ENCODE measurements at regions not wholly inside any gene's neighbourhood (a gene's known extent, or its start where the extent isn't known, plus 50 kb on each side); places are given as distances from the start of the nearest gene placed in this dataset.

GRCh38 chr18:65259403-65259802 lies 491.4 kb upstream of the CDH7 start:
- no peaks in the 10 kb centered on the region for H3K4me1 ChIP-seq (ENCODE audit: control insufficient read depth, insufficient read depth, low read length)
- no peaks in the 10 kb centered on the region for H3K27me3 ChIP-seq (ENCODE audit: control insufficient read depth, insufficient read depth, low read length)
- H3K4me3 ChIP-seq (ENCODE audit: low read length): no peak overlapping the region
- H3K36me3 ChIP-seq (ENCODE audit: control insufficient read depth, insufficient read depth, low read length): no peaks in the 10 kb centered on the region
- H3K27ac ChIP-seq (ENCODE audit: low read depth, low read length): no peak overlapping the region
- H3K9ac ChIP-seq (ENCODE audit: low read length): no peak overlapping the region

- Histone ChIP-seq H3K4me1 (ENCODE audit: control insufficient read depth, insufficient read depth, low read length) (no peaks in the 10 kb centered on the region), H3K36me3 (ENCODE audit: control insufficient read depth, insufficient read depth, low read length) (no peaks in the 10 kb centered on the region), H3K9ac (ENCODE audit: low read length) (no peak overlapping the region), H3K27me3 (ENCODE audit: control insufficient read depth, insufficient read depth, low read length) (no peaks in the 10 kb centered on the region), H3K4me3 (ENCODE audit: low read length) (no peak overlapping the region), H3K27ac (ENCODE audit: low read depth, low read length) (no peak overlapping the region)
These were observed 493.7 kb upstream of the CDH7 start for GRCh38 chr18:65257149-65257548.

DNA sequence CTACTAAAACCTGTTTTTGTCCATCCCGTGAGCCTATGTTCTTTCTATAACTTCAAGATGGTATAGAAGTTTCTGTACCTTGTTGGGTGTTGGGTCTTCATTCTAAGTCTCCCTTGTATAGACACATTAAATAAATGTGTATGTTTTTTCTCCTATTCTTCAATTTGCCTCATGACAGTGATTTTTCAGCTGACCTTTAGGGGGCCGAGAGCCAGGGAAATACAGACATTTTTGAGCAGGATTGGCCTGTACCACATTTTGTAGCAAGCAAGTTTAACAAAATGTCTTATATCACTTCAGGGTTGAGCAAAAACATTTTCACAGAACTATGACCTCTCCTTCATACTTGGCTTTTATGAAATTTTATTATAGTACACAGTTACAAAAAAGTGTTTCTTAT lies 495.4 kb upstream of the CDH7 start:
- no peak overlapping the region for H3K27ac ChIP-seq (ENCODE audit: low read depth, low read length)
- H3K4me1 ChIP-seq (ENCODE audit: control insufficient read depth, insufficient read depth, low read length): no peaks in the 10 kb centered on the region
- no peaks in the 10 kb centered on the region for H3K27me3 ChIP-seq (ENCODE audit: control insufficient read depth, insufficient read depth, low read length)
- no peaks in the 10 kb centered on the region for H3K36me3 ChIP-seq (ENCODE audit: control insufficient read depth, insufficient read depth, low read length)
- H3K9ac ChIP-seq (ENCODE audit: low read length): no peak overlapping the region
- no peak overlapping the region for H3K4me3 ChIP-seq (ENCODE audit: low read length)

DNA sequence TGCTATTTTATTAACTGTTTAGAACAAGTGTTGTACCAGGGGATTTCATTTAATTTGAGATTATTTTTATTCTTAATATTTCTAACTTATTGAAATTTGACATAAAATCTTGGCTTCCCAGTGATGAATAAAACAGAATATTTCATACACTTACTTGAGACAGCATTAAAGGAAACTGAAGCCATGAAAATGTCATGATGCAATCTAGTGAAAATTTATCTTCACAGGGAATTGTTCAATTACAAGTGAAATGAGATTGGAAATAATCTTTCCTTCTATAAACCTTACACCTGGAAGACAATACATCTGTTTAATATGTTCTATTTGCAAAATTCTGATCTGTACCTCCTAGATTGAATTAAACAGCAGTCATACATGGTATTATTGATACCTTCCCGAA lies 511.0 kb upstream of the CDH7 start:
- Histone ChIP-seq H3K4me1 (ENCODE audit: control insufficient read depth, insufficient read depth, low read length) (no peaks in the 10 kb centered on the region), H3K9ac (ENCODE audit: low read length) (no peak overlapping the region), H3K4me3 (ENCODE audit: low read length) (no peak overlapping the region), H3K27ac (ENCODE audit: low read depth, low read length) (no peak overlapping the region), H3K27me3 (ENCODE audit: control insufficient read depth, insufficient read depth, low read length) (no peaks in the 10 kb centered on the region), H3K36me3 (ENCODE audit: control insufficient read depth, insufficient read depth, low read length) (no peaks in the 10 kb centered on the region)

DNA sequence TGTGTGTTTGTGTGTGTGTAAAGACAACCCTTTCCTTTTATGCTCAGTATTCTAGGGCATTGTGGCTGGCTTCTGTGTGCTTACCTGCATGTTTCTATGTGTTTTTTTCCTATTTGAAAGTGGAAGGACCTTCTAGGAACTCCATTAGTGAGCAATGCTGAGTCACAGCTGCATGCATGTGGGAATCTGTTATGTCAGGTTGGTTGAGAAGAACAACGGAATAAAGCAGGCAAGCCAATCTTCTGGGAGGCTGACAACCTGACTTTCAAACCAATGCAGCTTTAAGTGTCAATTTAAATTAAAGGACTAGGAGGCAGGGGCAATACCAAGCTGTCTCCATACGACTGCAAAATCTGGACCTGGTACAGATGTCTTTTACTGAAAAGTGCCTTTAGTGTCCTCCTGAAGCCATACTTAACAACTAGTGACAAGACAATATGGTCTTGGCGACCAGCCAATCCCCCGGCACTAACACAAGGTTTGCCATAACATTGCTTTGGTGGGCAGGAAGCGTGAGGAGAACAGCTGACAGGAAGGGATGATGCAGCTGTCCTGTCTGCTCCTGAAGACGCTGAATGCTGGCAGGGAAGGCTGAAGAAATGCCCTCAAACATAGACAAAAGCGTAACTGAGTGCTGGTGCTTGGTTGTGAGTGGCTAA lies 514.7 kb upstream of the CDH7 start:
- H3K9ac ChIP-seq (ENCODE audit: low read length): no peak overlapping the region
- H3K4me1 ChIP-seq (ENCODE audit: control insufficient read depth, insufficient read depth, low read length): no peaks in the 10 kb centered on the region
- no peaks in the 10 kb centered on the region for H3K27me3 ChIP-seq (ENCODE audit: control insufficient read depth, insufficient read depth, low read length)
- no peaks in the 10 kb centered on the region for H3K36me3 ChIP-seq (ENCODE audit: control insufficient read depth, insufficient read depth, low read length)
- H3K27ac ChIP-seq (ENCODE audit: low read depth, low read length): no peak overlapping the region
- no peak overlapping the region for H3K4me3 ChIP-seq (ENCODE audit: low read length)

DNA sequence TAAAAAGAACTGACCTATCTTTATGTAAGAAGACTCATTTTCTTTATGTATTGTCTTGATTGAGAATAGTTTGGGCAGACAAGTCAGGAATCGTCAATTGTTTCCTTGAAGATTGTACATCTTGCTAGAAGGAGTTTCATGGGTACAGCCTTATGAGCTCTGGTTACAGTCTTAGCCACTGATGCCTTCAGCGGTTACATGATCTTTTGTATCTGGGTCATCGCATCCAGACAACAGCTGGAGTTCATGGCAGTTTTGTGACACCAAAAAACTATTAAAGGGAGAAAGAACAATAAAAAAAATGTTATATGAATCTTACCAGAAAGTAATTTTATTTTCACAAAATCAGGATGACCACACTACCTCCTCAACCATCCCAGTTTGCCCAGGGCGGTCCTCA lies 520.5 kb upstream of the CDH7 start:
- H3K36me3 ChIP-seq (ENCODE audit: control insufficient read depth, insufficient read depth, low read length): no peaks in the 10 kb centered on the region
- no peak overlapping the region for H3K27ac ChIP-seq (ENCODE audit: low read depth, low read length)
- H3K9ac ChIP-seq (ENCODE audit: low read length): no peak overlapping the region
- H3K27me3 ChIP-seq (ENCODE audit: control insufficient read depth, insufficient read depth, low read length): no peaks in the 10 kb centered on the region
- H3K4me1 ChIP-seq (ENCODE audit: control insufficient read depth, insufficient read depth, low read length): no peaks in the 10 kb centered on the region
- H3K4me3 ChIP-seq (ENCODE audit: low read length): no peak overlapping the region

DNA sequence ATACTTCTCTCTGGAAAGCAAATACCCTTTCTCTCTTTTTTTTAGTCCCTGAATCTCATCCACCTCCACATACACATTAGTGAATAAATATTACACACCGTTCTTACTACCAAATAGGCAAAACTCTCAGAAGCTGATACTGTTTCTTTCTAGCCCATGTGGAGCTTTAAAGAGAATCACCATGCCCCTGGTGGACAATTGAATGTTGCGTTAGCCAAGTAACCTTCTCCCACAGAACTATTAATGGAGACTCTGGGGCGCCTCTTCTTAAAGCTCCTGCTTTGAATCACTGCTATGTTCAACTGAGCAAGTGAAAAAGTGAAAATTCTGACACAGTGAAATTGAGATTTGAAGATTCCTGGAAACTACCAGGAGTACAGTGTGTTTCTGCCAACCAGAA lies 522.8 kb upstream of the CDH7 start:
- Histone ChIP-seq H3K4me1 (ENCODE audit: control insufficient read depth, insufficient read depth, low read length) (no peaks in the 10 kb centered on the region), H3K27ac (ENCODE audit: low read depth, low read length) (no peak overlapping the region), H3K4me3 (ENCODE audit: low read length) (no peak overlapping the region), H3K9ac (ENCODE audit: low read length) (no peak overlapping the region), H3K27me3 (ENCODE audit: control insufficient read depth, insufficient read depth, low read length) (no peaks in the 10 kb centered on the region), H3K36me3 (ENCODE audit: control insufficient read depth, insufficient read depth, low read length) (no peaks in the 10 kb centered on the region)

GRCh38 chr18:65221736-65222135 lies 529.1 kb upstream of the CDH7 start:
- no peaks in the 10 kb centered on the region for H3K36me3 ChIP-seq (ENCODE audit: control insufficient read depth, insufficient read depth, low read length)
- H3K27ac ChIP-seq (ENCODE audit: low read depth, low read length): no peak overlapping the region

GRCh38 chr18:65221115-65221514 lies 529.7 kb upstream of the CDH7 start:
- Histone ChIP-seq H3K27ac (ENCODE audit: low read depth, low read length) (no peak overlapping the region), H3K4me1 (ENCODE audit: control insufficient read depth, insufficient read depth, low read length) (no peaks in the 10 kb centered on the region), H3K27me3 (ENCODE audit: control insufficient read depth, insufficient read depth, low read length) (no peaks in the 10 kb centered on the region), H3K4me3 (ENCODE audit: low read length) (no peak overlapping the region), H3K36me3 (ENCODE audit: control insufficient read depth, insufficient read depth, low read length) (no peaks in the 10 kb centered on the region), H3K9ac (ENCODE audit: low read length) (no peak overlapping the region)

More at GRCh38 chr18:65221736-65222135, 529.1 kb upstream of the CDH7 start:
- no peaks in the 10 kb centered on the region for H3K27me3 ChIP-seq (ENCODE audit: control insufficient read depth, insufficient read depth, low read length)
- no peak overlapping the region for H3K4me3 ChIP-seq (ENCODE audit: low read length)
- H3K9ac ChIP-seq (ENCODE audit: low read length): no peak overlapping the region
- H3K4me1 ChIP-seq (ENCODE audit: control insufficient read depth, insufficient read depth, low read length): no peaks in the 10 kb centered on the region

- H3K4me3 ChIP-seq (ENCODE audit: low read length): no peak overlapping the region
- H3K4me1 ChIP-seq (ENCODE audit: control insufficient read depth, insufficient read depth, low read length): no peaks in the 10 kb centered on the region
- no peaks in the 10 kb centered on the region for H3K27me3 ChIP-seq (ENCODE audit: control insufficient read depth, insufficient read depth, low read length)
- H3K36me3 ChIP-seq (ENCODE audit: control insufficient read depth, insufficient read depth, low read length): no peaks in the 10 kb centered on the region
- no peak overlapping the region for H3K9ac ChIP-seq (ENCODE audit: low read length)
- no peak overlapping the region for H3K27ac ChIP-seq (ENCODE audit: low read depth, low read length)
These were observed 534.8 kb upstream of the CDH7 start for GRCh38 chr18:65215865-65216466.

GRCh38 chr18:65214456-65214855 lies 536.4 kb upstream of the CDH7 start:
- Histone ChIP-seq H3K4me1 (ENCODE audit: control insufficient read depth, insufficient read depth, low read length) (no peaks in the 10 kb centered on the region), H3K4me3 (ENCODE audit: low read length) (no peak overlapping the region), H3K36me3 (ENCODE audit: control insufficient read depth, insufficient read depth, low read length) (no peaks in the 10 kb centered on the region), H3K9ac (ENCODE audit: low read length) (no peak overlapping the region), H3K27ac (ENCODE audit: low read depth, low read length) (no peak overlapping the region), H3K27me3 (ENCODE audit: control insufficient read depth, insufficient read depth, low read length) (no peaks in the 10 kb centered on the region)

- Histone ChIP-seq H3K27me3 (ENCODE audit: control insufficient read depth, insufficient read depth, low read length) (no peaks in the 10 kb centered on the region), H3K9ac (ENCODE audit: low read length) (no peak overlapping the region), H3K27ac (ENCODE audit: low read depth, low read length) (no peak overlapping the region), H3K4me3 (ENCODE audit: low read length) (no peak overlapping the region), H3K36me3 (ENCODE audit: control insufficient read depth, insufficient read depth, low read length) (no peaks in the 10 kb centered on the region), H3K4me1 (ENCODE audit: control insufficient read depth, insufficient read depth, low read length) (no peaks in the 10 kb centered on the region)
These were observed 544.1 kb upstream of the CDH7 start for GRCh38 chr18:65206551-65207260.

DNA sequence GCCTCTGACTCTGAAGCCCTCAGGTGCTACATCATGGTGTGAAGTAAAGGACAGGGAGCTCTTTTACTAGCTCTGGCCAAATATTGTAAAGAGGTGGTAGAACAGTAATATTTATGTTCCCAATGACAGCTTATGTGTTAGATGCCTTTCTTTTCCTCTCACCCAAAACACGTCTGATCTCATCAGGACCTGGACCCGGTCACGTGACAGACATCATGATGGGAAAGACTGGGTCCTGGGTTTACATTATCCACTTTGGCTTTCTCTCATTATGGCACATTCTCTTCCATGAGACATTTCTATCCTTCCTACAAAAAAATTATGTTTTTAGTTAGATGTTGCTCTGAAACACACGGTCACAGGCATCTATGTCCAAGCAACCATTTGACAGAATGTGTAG lies 548.7 kb upstream of the CDH7 start:
- Histone ChIP-seq H3K27me3 (ENCODE audit: control insufficient read depth, insufficient read depth, low read length) (no peaks in the 10 kb centered on the region), H3K4me3 (ENCODE audit: low read length) (no peak overlapping the region), H3K27ac (ENCODE audit: low read depth, low read length) (no peak overlapping the region), H3K4me1 (ENCODE audit: control insufficient read depth, insufficient read depth, low read length) (no peaks in the 10 kb centered on the region), H3K9ac (ENCODE audit: low read length) (no peak overlapping the region), H3K36me3 (ENCODE audit: control insufficient read depth, insufficient read depth, low read length) (no peaks in the 10 kb centered on the region)
